HepG2 (cell line): ENCODE measurements at regions not wholly inside any gene's neighbourhood (a gene's known extent, or its start where the extent isn't known, plus 50 kb on each side); places are given as distances from the start of the nearest gene placed in this dataset.
A peak's percentile ranks its signal among the peaks of the same experiment; 100 is the strongest.

ENCODE experiments used
- CEBPB ChIP-seq: IDR thresholded peaks from 2 replicates; pipeline ENCODE4 v1.6.1; 2011; ENCODE audit warnings: low read depth, low read length, improper control_type of control experiment, borderline replicate concordance
- FOXM1 ChIP-seq: sonication (generic); formaldehyde crosslinking; IDR thresholded peaks from 2 replicates; pipeline ENCODE4 v1.5.0; 2020; ENCODE audit warnings: missing genetic modification reagents
- HNRNPL ChIP-seq: fragments of 200-400 bp; formaldehyde crosslinking; IDR thresholded peaks from 2 replicates; pipeline ENCODE4 v1.6.1; 2017; ENCODE audit warnings: mild to moderate bottlenecking, low read depth, low read length
- KAT7 ChIP-seq: IDR thresholded peaks from 2 replicates; pipeline ENCODE4 v1.6.1; 2018; ENCODE audit warnings: borderline replicate concordance, missing compliant biosample characterization
- LCORL ChIP-seq, 2 experiments: fragments of 450-650 bp in 1 of 2; sonication (generic) in 1 of 2; formaldehyde crosslinking in 1 of 2; IDR thresholded peaks; 2 replicates each; pipeline versions ENCODE4 v1.5.0 to v1.6.1; 2017 to 2020; ENCODE audit warnings: antibody characterized with exemption in 1 of 2, missing genetic modification reagents in 1 of 2
- MAF1 ChIP-seq: sonication (generic); formaldehyde crosslinking; IDR thresholded peaks from 2 replicates; pipeline ENCODE4 v1.5.0; 2020; ENCODE audit warnings: missing genetic modification reagents, borderline replicate concordance
- RARA ChIP-seq: IDR thresholded peaks from 2 replicates; pipeline ENCODE4 v1.6.1; 2016; ENCODE audit warnings: missing genetic modification reagents, missing compliant biosample characterization
- RBM39 ChIP-seq: fragments of 200-400 bp; formaldehyde crosslinking; IDR thresholded peaks from one replicate; pipeline ENCODE4 v1.6.1; 2018; ENCODE audit warnings: antibody characterized with exemption, mild to moderate bottlenecking, low read depth, low read length; ENCODE audit not compliant: poor library complexity, severe bottlenecking
- RCOR2 ChIP-seq: IDR thresholded peaks from 2 replicates; pipeline ENCODE4 v1.6.1; 2016; ENCODE audit warnings: missing biosample characterization, missing genetic modification reagents
- SOX5 ChIP-seq: IDR thresholded peaks from 2 replicates; pipeline ENCODE4 v1.6.1; 2016; ENCODE audit warnings: borderline replicate concordance
- ZNF235 ChIP-seq: sonication (generic); formaldehyde crosslinking; IDR thresholded peaks from 2 replicates; pipeline ENCODE4 v1.8.1; 2023; ENCODE audit warnings: mild to moderate bottlenecking, missing genetic modification reagents, borderline replicate concordance
- ZNF451 ChIP-seq: sonication (generic); formaldehyde crosslinking; IDR thresholded peaks from 2 replicates; pipeline ENCODE4 v1.5.0; 2020; ENCODE audit warnings: mild to moderate bottlenecking, missing genetic modification reagents
- ZNF615 ChIP-seq: sonication (generic); formaldehyde crosslinking; IDR thresholded peaks from 2 replicates; pipeline ENCODE4 v1.5.0; 2020; ENCODE audit warnings: mild to moderate bottlenecking, missing genetic modification reagents, borderline replicate concordance
- ZNF629 ChIP-seq: sonication (generic); formaldehyde crosslinking; conservative IDR thresholded peaks from 2 replicates; pipeline ENCODE4 v1.5.0; 2020; ENCODE audit warnings: missing genetic modification reagents
- ZNF670 ChIP-seq: sonication (generic); formaldehyde crosslinking; IDR thresholded peaks from 2 replicates; pipeline ENCODE4 v1.8.0; 2022; ENCODE audit warnings: mild to moderate bottlenecking, missing genetic modification reagents, borderline replicate concordance
- ZNF746 ChIP-seq: sonication (generic); formaldehyde crosslinking; IDR thresholded peaks from 2 replicates; pipeline ENCODE4 v1.8.0; 2022; ENCODE audit warnings: mild to moderate bottlenecking, missing genetic modification reagents
- ZNF749 ChIP-seq: sonication (generic); formaldehyde crosslinking; IDR thresholded peaks from 2 replicates; pipeline ENCODE4 v1.8.0; 2022; ENCODE audit warnings: mild to moderate bottlenecking, missing genetic modification reagents, moderate library complexity, borderline replicate concordance
- ZSCAN30 ChIP-seq: sonication (generic); formaldehyde crosslinking; IDR thresholded peaks from 2 replicates; pipeline ENCODE4 v1.5.0; 2020; ENCODE audit warnings: mild to moderate bottlenecking, missing genetic modification reagents
- TF ChIP-seq, protein P1 (sequence below): IDR thresholded peaks from 2 replicates; pipeline ENCODE4 v1.6.1; 2018; ENCODE audit warnings: missing genetic modification reagents, mild to moderate bottlenecking, missing compliant biosample characterization
- TF ChIP-seq, protein P2 (sequence below): sonication (generic); formaldehyde crosslinking; IDR thresholded peaks from 2 replicates; pipeline ENCODE4 v1.4.0; 2020; ENCODE audit warnings: missing genetic modification reagents
- TF ChIP-seq, protein P3 (sequence below): sonication (generic); formaldehyde crosslinking; IDR thresholded peaks from 2 replicates; pipeline ENCODE4 v1.4.0; 2020; ENCODE audit warnings: mild to moderate bottlenecking, low read depth, missing genetic modification reagents
- TF ChIP-seq, protein P4 (sequence below): sonication (generic); formaldehyde crosslinking; IDR thresholded peaks from 2 replicates; pipeline ENCODE4 v1.4.0; 2020; ENCODE audit warnings: missing genetic modification reagents, mild to moderate bottlenecking, borderline replicate concordance
- TF ChIP-seq, protein P5 (sequence below): sonication (generic); formaldehyde crosslinking; IDR thresholded peaks from 2 replicates; pipeline ENCODE4 v1.9.0; 2022; ENCODE audit warnings: low read depth, missing genetic modification reagents

DNA sequence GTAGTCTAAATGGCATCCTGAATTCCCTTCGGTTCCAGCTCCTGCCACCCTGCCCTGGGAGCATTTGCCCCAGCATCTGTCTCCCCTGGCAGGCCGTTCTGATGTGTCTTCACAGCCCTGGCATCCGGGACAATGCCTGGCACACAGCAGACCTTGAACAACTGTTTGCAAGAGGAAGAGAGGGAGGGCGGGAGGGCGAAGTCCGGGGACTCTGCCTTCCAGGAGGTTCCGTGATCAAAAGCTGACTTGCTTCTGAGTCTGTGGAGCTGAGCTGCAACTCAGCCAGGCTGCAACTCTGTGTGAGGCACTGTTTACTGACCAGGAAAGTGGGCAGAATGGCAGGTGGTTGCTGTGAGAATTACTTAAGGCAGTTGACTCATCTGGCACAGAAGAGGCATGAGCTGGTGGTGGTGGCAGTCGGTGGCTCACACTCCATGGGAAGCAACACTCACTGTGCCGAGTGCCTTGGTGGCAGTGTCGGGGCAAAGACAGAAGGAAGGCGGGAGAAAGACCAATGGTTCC is 61.1 kb upstream of the DLK1 start (continued):
- no peak for TF ChIP-seq RBM39
- TF ChIP-seq ZNF235 (CRISPR knock-in tag) = no peak
- no peak for TF ChIP-seq ZNF615 (CRISPR knock-in tag)
- TF ChIP-seq, protein P1, sequence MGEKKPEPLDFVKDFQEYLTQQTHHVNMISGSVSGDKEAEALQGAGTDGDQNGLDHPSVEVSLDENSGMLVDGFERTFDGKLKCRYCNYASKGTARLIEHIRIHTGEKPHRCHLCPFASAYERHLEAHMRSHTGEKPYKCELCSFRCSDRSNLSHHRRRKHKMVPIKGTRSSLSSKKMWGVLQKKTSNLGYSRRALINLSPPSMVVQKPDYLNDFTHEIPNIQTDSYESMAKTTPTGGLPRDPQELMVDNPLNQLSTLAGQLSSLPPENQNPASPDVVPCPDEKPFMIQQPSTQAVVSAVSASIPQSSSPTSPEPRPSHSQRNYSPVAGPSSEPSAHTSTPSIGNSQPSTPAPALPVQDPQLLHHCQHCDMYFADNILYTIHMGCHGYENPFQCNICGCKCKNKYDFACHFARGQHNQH (CRISPR knock-in tag) = peak; percentile 19; the same call in 1 of the 2 replicates
- TF ChIP-seq LCORL (IDR thresholded peaks at IDR 0.05) = no peak
- 0 out of 2 replicates have a peak, but pooled peaks have one; percentile 7 for TF ChIP-seq LCORL (CRISPR knock-in tag; IDR thresholded peaks at IDR 0.05)
- peak; percentile 86 for TF ChIP-seq RCOR2 (CRISPR knock-in tag)
- TF ChIP-seq, protein P2, sequence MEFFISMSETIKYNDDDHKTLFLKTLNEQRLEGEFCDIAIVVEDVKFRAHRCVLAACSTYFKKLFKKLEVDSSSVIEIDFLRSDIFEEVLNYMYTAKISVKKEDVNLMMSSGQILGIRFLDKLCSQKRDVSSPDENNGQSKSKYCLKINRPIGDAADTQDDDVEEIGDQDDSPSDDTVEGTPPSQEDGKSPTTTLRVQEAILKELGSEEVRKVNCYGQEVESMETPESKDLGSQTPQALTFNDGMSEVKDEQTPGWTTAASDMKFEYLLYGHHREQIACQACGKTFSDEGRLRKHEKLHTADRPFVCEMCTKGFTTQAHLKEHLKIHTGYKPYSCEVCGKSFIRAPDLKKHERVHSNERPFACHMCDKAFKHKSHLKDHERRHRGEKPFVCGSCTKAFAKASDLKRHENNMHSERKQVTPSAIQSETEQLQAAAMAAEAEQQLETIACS (CRISPR knock-in tag) = no peak
- peak; percentile 98 for TF ChIP-seq ZNF629
- 0 out of 2 replicates have a peak, but pooled peaks have one; percentile 39 for TF ChIP-seq ZNF749 (CRISPR knock-in tag)
- no peak for TF ChIP-seq FOXM1 (CRISPR knock-in tag)
- no peak for TF ChIP-seq ZNF670 (CRISPR knock-in tag)
- TF ChIP-seq CEBPB = no peak
- TF ChIP-seq KAT7 = no peak
- TF ChIP-seq, protein P3, sequence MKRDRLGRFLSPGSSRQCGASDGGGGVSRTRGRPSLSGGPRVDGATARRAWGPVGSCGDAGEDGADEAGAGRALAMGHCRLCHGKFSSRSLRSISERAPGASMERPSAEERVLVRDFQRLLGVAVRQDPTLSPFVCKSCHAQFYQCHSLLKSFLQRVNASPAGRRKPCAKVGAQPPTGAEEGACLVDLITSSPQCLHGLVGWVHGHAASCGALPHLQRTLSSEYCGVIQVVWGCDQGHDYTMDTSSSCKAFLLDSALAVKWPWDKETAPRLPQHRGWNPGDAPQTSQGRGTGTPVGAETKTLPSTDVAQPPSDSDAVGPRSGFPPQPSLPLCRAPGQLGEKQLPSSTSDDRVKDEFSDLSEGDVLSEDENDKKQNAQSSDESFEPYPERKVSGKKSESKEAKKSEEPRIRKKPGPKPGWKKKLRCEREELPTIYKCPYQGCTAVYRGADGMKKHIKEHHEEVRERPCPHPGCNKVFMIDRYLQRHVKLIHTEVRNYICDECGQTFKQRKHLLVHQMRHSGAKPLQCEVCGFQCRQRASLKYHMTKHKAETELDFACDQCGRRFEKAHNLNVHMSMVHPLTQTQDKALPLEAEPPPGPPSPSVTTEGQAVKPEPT = 0 out of 2 replicates have a peak, but pooled peaks have one; percentile 48
- TF ChIP-seq, protein P4, sequence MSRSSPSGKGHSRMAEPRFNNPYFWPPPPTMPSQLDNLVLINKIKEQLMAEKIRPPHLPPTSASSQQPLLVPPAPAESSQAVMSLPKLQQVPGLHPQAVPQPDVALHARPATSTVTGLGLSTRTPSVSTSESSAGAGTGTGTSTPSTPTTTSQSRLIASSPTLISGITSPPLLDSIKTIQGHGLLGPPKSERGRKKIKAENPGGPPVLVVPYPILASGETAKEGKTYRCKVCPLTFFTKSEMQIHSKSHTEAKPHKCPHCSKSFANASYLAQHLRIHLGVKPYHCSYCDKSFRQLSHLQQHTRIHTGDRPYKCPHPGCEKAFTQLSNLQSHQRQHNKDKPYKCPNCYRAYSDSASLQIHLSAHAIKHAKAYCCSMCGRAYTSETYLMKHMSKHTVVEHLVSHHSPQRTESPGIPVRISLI = no peak
- TF ChIP-seq ZNF451 = no peak
- no peak for TF ChIP-seq MAF1
- peak; percentile 96 for TF ChIP-seq HNRNPL
- TF ChIP-seq ZSCAN30 (CRISPR knock-in tag) = no peak
- no peak for TF ChIP-seq ZNF746 (CRISPR knock-in tag)
- TF ChIP-seq, protein P5, sequence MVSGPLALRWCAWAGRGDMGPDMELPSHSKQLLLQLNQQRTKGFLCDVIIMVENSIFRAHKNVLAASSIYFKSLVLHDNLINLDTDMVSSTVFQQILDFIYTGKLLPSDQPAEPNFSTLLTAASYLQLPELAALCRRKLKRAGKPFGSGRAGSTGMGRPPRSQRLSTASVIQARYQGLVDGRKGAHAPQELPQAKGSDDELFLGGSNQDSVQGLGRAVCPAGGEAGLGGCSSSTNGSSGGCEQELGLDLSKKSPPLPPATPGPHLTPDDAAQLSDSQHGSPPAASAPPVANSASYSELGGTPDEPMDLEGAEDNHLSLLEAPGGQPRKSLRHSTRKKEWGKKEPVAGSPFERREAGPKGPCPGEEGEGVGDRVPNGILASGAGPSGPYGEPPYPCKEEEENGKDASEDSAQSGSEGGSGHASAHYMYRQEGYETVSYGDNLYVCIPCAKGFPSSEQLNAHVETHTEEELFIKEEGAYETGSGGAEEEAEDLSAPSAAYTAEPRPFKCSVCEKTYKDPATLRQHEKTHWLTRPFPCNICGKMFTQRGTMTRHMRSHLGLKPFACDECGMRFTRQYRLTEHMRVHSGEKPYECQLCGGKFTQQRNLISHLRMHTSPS = peak; percentile 98
- 0 out of 2 replicates have a peak, but pooled peaks have one; percentile 15 for TF ChIP-seq SOX5
- 0 out of 2 replicates have a peak, but pooled peaks have one; percentile 8 for TF ChIP-seq RARA (CRISPR knock-in tag)
